HG02852 (cell line): ENCODE measurements at regions not wholly inside any gene's neighbourhood (a gene's known extent, or its start where the extent isn't known, plus 50 kb on each side); places are given as distances from the start of the nearest gene placed in this dataset.
A peak's percentile ranks its signal among the peaks of the same experiment; 100 is the strongest.
"Not testable (repeated sequence)": the region's sequence is repeated elsewhere in the genome, so short reads cannot be mapped to it uniquely, and the experiment has no call there.

Experiments
- ATAC-seq: cut with Tn5 transposase; IDR thresholded peaks from one replicate; pipeline ENCODE4 v1.9.1; 2021; ENCODE audit warnings: mild to moderate bottlenecking, moderate library complexity; ENCODE audit not compliant: unreplicated experiment

- ATAC-seq = peak; percentile 100
These were observed 631.8 kb upstream of the RAB6C start for GRCh38 chr2:129347486-129348217.

GRCh38 chr2:129354631-129355030 lies 624.8 kb upstream of the RAB6C start:
- no peak for ATAC-seq

- ATAC-seq = no peak
These were observed 617.8 kb upstream of the RAB6C start for GRCh38 chr2:129361688-129362087.

- no peak for ATAC-seq
These were observed 613.2 kb upstream of the RAB6C start for GRCh38 chr2:129366263-129366662.

- no peak for ATAC-seq
These were observed 612.4 kb upstream of the RAB6C start for GRCh38 chr2:129367107-129367506.

GRCh38 chr2:129369437-129369836 lies 610.0 kb upstream of the RAB6C start:
- ATAC-seq = peak; percentile 88

GRCh38 chr2:129374452-129374851 lies 605.0 kb upstream of the RAB6C start:
- ATAC-seq = no peak

- ATAC-seq = no peak
These were observed 603.6 kb upstream of the RAB6C start for GRCh38 chr2:129375632-129376425.

- ATAC-seq = no peak
These were observed 602.9 kb upstream of the RAB6C start for GRCh38 chr2:129376426-129377077.

GRCh38 chr2:129377078-129377469 lies 602.4 kb upstream of the RAB6C start:
- no peak for ATAC-seq

GRCh38 chr2:129378186-129378585 lies 601.3 kb upstream of the RAB6C start:
- no peak for ATAC-seq

GRCh38 chr2:129379411-129379810 lies 600.1 kb upstream of the RAB6C start:
- ATAC-seq = peak; percentile 75

GRCh38 chr2:129381789-129382188 lies 597.7 kb upstream of the RAB6C start:
- ATAC-seq = no peak

GRCh38 chr2:129388870-129389269 lies 590.6 kb upstream of the RAB6C start:
- no peak for ATAC-seq

GRCh38 chr2:129393816-129394215 lies 585.6 kb upstream of the RAB6C start:
- no peak for ATAC-seq

GRCh38 chr2:129396980-129397599 lies 582.4 kb upstream of the RAB6C start:
- peak; percentile 70 for ATAC-seq

GRCh38 chr2:129400826-129401225 lies 578.6 kb upstream of the RAB6C start:
- no peak for ATAC-seq

- ATAC-seq = no peak
These were observed 577.4 kb upstream of the RAB6C start for GRCh38 chr2:129402076-129402475.

GRCh38 chr2:129404000-129404685 lies 575.3 kb upstream of the RAB6C start:
- ATAC-seq = no peak

- ATAC-seq = no peak
These were observed 570.9 kb upstream of the RAB6C start for GRCh38 chr2:129408570-129408969.

- ATAC-seq = not testable (repeated sequence)
These were observed 562.4 kb upstream of the RAB6C start for GRCh38 chr2:129417041-129417440.
